ENCODE measurements at regions not wholly inside any gene's neighbourhood (a gene's known extent, or its start where the extent isn't known, plus 50 kb on each side); places are given as distances from the start of the nearest gene placed in this dataset.
"Not testable (repeated sequence)": the region's sequence is repeated elsewhere in the genome, so short reads cannot be mapped to it uniquely, and the experiment has no call there.

DNA sequence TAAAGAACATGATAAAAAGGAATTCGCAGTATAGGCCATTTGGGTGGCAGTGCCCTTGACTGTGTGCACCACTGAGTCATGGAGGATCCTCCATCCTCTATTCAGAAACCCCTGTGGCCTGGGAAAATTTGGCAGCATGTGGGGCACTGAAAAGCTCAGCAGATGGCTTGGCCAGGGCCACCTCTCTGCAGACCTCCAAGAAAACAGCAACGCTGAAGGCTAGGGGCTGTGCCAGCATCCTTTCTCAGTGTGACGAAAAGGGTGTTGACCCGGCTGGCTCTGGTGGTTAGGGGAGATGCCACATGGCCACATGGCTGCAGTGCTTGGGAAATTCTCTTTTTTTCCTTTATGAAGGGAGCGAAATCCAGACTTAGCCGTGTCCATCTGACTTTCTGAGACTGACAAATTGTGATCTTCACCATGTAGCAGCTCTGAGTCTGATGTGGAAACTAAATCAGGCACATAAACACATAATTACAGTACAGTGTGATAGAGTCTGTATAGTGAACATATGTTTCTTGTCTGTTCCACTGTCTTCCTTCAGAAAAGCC lies 178.0 kb downstream of the KCTD12 start:
- no peak for DNase-seq

DNA sequence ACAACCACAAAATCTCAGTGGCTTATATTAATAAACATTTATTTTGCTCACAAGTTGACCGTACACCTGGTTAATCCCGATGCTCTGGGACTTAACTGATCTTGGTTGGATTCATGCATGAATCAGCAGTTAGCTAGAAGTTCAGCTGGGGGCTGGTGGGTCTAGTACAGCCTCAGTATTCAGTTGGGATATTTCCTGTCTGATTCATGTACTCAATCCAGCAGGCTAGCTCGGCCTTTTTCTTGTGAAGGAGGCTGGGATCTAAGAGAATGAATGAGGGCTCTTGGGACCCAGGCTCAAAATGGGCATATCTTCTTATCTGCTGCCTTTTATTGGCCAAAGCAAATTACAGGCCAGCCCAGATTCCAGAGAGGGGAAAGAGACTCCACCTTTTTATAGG lies 178.8 kb downstream of the KCTD12 start:
- DNase-seq: peak; percentile 85

- no peak for DNase-seq
Observed at GRCh38 chr13:76703621-76704288, 182.4 kb downstream of the KCTD12 start.

GRCh38 chr13:76703216-76703615 lies 183.0 kb downstream of the KCTD12 start:
- no peak for DNase-seq

GRCh38 chr13:76697288-76697687 lies 188.9 kb downstream of the KCTD12 start:
- DNase-seq: no peak

DNA sequence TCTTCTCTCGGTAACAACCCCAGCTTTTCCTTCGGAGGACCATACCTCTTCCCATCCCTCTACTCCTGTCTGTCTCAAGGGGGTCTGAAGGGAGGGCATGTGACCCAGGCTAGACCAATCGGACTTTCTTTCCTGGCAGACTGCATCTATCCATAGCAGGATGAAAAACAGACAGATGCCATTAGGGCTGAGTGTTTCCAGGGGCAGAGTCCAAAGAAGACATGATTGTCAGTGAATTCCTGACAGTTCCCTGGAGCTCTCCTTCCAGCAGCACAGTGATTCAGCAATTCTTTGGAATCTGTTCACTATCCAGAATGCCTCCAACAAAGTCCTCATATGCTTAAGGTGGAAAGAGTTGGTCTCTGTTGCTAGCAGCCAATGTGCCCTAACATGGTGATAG lies 189.8 kb downstream of the KCTD12 start:
- DNase-seq: peak; percentile 73

GRCh38 chr13:76693086-76693485 lies 193.1 kb downstream of the KCTD12 start:
- no peak for DNase-seq

GRCh38 chr13:76692346-76692745 lies 193.9 kb downstream of the KCTD12 start:
- peak; percentile 8 for DNase-seq

GRCh38 chr13:76690611-76691010 lies 195.6 kb downstream of the KCTD12 start:
- DNase-seq: no peak

DNA sequence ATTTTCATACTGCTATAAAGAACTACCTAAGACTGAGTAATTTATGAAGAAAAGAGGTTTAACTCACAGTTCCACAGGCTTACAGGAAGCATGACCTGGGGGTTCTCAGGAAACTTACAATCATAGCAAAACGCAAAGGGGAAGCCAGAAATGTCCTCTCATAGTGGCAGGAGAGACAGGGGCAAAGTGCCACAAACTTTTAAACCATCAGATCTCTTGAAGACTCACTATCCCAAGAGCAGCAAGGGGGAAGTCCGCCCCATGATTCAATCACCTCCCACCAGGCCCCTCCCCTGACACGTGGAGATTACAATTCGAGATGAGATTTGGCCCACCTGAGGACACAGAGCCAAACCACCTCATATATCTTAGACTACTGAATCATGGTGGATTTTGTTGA lies 198.7 kb downstream of the KCTD12 start:
- DNase-seq: no peak

DNA sequence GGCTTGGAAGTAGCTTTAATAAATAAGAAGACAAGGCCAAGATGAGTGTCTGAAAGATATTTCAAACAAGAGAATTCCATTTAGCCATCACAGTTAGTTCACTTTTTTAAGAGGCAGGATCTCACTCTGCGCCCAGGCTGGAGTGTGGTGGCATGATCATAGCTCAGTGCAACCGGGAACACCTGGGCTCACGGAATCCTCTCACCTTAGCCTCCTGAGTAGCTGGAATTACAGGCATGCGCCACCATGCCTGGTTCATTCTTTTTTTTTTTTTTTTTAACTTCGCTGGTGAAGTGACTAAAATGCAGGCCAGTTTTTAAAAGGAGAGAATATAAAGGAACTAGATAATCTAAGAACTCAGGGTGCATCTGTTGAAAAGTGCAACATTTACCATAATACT lies 200.3 kb downstream of the KCTD12 start:
- DNase-seq: no peak

DNA sequence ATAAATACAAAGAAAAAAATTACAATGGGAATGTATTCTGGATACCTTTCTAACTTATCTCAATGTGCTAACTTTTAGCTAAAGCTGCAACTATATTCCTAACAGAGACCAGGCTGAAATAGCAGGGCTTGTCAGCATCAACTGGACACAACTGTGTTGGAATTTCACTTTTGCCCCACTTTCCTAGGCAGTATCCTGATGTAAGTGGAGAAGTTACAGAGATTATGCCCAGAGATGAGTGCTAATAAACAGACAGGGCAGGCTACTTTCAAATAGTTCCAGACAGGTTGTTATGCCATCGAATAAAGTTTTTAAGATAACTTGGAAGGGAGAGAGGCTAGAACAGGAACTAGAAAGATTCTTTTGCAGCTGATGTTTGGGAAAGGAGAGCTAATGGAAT lies 201.9 kb downstream of the KCTD12 start:
- no peak for DNase-seq

DNA sequence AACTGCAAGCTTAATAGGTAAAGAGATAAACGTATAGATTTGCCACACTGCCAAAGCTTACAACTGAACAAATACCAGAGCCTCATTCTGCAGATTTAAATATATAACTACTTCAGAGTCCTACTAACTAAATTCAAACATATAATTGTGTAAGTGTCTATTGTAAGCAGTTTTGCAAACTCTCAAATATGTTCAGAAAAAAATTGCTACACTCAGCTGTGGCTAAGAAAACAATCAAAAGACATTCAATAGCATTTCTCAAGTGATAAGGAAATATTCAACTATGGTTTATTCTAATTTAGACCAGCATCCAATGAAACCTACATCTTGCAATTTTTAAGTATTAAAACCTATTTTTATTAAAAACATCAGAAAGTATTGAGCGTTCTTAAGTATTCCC lies 202.4 kb downstream of the KCTD12 start:
- DNase-seq: no peak

DNA sequence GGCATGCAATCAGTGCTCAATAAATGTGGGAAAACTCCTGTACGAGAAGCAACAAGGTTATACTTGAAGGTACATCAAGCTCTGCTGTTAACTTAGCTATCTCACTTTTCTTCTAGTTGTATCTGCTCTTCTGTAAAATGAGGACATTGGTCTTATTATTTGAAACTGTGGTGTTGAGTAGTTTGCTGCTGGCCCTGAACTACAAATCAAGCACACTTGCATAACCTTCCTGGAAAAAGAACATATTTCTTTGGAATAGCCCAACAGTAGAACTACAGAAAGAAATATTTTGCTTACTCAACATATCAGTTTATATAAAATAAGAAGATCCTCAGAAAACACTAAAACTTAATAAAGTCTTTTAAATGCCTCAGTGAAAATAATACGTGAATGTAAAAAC lies 203.0 kb downstream of the KCTD12 start:
- no peak for DNase-seq

- no peak for DNase-seq
Observed at GRCh38 chr13:76680112-76680511, 206.1 kb downstream of the KCTD12 start.

GRCh38 chr13:76677043-76677442 lies 209.2 kb downstream of the KCTD12 start:
- peak; percentile 16 for DNase-seq

DNA sequence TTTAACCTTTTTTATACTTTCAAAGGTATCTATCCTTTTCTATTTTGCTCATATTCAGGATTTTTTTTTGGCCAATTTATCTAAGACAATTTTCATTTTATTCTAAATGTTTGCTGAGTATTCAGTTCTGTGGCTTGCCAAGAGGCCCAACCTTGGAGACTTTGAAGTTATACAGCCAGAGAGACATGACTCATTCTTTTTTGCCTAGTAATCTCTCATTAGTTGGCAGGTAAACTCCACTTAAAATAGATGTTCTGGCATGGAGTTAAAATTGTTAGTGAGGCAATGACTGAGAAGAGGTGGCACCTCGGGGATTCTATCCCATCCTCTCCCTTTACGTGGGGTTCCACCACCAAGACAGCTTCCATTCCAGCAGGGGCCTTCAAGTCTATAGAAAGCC lies 213.8 kb downstream of the KCTD12 start:
- DNase-seq: peak; percentile 37

GRCh38 chr13:76668716-76669115 lies 217.5 kb downstream of the KCTD12 start:
- DNase-seq: no peak

GRCh38 chr13:76668141-76668540 lies 218.1 kb downstream of the KCTD12 start:
- DNase-seq: no peak

GRCh38 chr13:76667551-76667950 lies 218.7 kb downstream of the KCTD12 start:
- peak; percentile 63 for DNase-seq

GRCh38 chr13:76663592-76664335 lies 222.4 kb downstream of the KCTD12 start:
- DNase-seq: no peak

DNA sequence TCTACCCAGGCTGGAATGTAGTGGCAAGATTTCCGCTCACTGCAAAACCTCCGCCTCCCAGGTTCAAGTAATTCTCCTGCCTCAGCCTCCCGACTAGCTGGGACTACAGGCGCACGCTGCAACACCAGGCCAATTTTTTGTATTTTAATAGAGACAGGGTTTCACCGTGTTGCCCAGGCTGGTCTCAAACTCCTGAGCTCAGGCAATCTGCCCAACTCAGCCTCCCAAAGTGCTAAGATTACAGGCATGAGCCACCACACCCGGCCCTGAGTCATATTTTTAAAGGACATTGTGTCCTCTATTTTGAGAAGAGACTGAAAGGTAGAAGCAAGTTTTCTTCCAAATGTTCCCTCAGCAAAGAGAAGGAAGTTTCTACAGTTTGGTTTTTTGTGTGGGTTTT lies 227.1 kb downstream of the KCTD12 start:
- DNase-seq: not testable (repeated sequence)

DNA sequence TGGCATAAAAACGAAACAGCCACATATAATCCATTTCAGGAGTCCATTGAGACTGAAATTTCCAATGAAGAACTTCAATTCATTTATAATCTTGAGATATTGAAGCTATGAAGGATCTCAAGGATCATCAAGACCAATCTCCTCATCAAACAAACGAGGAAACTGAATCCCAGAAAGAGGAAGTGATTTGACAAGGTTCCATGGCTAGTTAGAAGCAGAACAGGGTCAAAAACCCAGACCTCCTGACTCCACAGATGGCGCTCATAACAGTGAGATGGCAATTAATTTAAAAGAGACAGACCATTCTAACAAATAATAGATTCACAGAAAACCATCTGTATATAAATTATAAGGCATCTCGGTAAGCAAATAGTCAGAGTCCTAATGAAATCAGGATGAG lies 229.7 kb downstream of the KCTD12 start:
- DNase-seq: no peak

DNA sequence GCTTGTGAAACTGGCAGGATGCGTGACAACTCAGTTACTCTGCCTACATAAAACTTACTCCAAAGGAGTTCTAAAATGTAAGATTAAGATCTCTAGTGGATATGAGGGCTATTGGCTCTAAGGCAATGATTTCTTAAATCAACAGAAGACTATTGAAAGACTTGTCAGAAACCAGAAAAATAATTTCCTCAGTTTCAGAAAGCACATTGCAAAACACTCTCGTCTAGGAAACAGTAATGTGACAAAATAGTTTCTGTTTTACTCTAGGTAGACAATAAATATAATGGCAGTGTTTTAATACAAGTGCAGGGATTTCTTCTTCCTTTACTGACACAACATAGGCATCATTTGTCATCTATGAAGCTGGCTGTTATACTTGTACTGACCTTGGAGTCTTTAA lies 230.1 kb downstream of the KCTD12 start:
- no peak for DNase-seq

Measured in fibroblast of skin of right biceps (primary cell).